ENCODE measurements at regions not wholly inside any gene's neighbourhood (a gene's known extent, or its start where the extent isn't known, plus 50 kb on each side); places are given as distances from the start of the nearest gene placed in this dataset.

DNA sequence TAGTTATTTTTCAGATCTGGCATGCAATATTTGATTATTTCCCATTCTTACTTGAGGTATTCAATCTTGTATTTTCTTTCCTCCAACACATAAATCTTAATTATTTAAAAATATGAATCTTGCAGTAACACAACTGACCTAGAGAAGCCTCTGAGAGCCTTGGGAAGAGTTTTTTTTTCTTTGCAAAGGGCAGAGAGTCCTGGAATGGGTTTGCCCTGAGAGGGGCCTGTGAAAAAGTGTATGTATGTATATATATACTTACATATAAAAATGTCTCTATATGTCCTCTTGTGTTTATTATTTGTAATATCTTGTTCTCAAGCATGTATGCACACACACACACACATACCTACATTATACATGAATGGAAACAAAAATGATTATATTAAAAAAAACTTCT is 801.2 kb upstream of the SLITRK1 start:
- TF ChIP-seq, protein P1, sequence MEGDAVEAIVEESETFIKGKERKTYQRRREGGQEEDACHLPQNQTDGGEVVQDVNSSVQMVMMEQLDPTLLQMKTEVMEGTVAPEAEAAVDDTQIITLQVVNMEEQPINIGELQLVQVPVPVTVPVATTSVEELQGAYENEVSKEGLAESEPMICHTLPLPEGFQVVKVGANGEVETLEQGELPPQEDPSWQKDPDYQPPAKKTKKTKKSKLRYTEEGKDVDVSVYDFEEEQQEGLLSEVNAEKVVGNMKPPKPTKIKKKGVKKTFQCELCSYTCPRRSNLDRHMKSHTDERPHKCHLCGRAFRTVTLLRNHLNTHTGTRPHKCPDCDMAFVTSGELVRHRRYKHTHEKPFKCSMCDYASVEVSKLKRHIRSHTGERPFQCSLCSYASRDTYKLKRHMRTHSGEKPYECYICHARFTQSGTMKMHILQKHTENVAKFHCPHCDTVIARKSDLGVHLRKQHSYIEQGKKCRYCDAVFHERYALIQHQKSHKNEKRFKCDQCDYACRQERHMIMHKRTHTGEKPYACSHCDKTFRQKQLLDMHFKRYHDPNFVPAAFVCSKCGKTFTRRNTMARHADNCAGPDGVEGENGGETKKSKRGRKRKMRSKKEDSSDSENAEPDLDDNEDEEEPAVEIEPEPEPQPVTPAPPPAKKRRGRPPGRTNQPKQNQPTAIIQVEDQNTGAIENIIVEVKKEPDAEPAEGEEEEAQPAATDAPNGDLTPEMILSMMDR (IDR thresholded peaks at IDR 0.05; ENCODE audit: low read depth, low read length, poor library complexity, severe bottlenecking): no peak
- no peak for TF ChIP-seq EZH2phosphoT487 (IDR thresholded peaks at IDR 0.05; ENCODE audit: borderline replicate concordance, low read length)

Measured in DOHH2 (cell line).